ENCODE measurements at regions not wholly inside any gene's neighbourhood (a gene's known extent, or its start where the extent isn't known, plus 50 kb on each side); places are given as distances from the start of the nearest gene placed in this dataset.

- H3K4me3 ChIP-seq (replicated peaks; ENCODE audit: insufficient read depth, low read length) = no peak overlapping the region
- no peaks in the 10 kb centered on the region for H3K27me3 ChIP-seq (ENCODE audit: insufficient read depth, poor library complexity, severe bottlenecking)
- TF ChIP-seq, protein P1, sequence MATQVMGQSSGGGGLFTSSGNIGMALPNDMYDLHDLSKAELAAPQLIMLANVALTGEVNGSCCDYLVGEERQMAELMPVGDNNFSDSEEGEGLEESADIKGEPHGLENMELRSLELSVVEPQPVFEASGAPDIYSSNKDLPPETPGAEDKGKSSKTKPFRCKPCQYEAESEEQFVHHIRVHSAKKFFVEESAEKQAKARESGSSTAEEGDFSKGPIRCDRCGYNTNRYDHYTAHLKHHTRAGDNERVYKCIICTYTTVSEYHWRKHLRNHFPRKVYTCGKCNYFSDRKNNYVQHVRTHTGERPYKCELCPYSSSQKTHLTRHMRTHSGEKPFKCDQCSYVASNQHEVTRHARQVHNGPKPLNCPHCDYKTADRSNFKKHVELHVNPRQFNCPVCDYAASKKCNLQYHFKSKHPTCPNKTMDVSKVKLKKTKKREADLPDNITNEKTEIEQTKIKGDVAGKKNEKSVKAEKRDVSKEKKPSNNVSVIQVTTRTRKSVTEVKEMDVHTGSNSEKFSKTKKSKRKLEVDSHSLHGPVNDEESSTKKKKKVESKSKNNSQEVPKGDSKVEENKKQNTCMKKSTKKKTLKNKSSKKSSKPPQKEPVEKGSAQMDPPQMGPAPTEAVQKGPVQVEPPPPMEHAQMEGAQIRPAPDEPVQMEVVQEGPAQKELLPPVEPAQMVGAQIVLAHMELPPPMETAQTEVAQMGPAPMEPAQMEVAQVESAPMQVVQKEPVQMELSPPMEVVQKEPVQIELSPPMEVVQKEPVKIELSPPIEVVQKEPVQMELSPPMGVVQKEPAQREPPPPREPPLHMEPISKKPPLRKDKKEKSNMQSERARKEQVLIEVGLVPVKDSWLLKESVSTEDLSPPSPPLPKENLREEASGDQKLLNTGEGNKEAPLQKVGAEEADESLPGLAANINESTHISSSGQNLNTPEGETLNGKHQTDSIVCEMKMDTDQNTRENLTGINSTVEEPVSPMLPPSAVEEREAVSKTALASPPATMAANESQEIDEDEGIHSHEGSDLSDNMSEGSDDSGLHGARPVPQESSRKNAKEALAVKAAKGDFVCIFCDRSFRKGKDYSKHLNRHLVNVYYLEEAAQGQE (IDR thresholded peaks at IDR 0.05; ENCODE audit: insufficient replicate concordance, low read depth) = no peak
- no peak for TF ChIP-seq SPI1 (IDR thresholded peaks at IDR 0.05; ENCODE audit: borderline replicate concordance, low read depth)
- no peak for TF ChIP-seq CTCF (IDR thresholded peaks at IDR 0.05; ENCODE audit: insufficient read depth, low read length)
- no peak for TF ChIP-seq GABPA (IDR thresholded peaks at IDR 0.05; ENCODE audit: low read depth)
- no peak for TF ChIP-seq POLR2AphosphoS5 (IDR thresholded peaks at IDR 0.05; ENCODE audit: low read depth)
- H3K27ac ChIP-seq (replicated peaks) = no peak overlapping the region
- no peak for DNase-seq (ENCODE audit: low read depth in 1 of 2, low spot score in 1 of 2)
Measured at GRCh38 chr22:48353116-48353947, 1474.3 kb downstream of the BRD1 start.

GRCh38 chr22:48352086-48352911 lies 1475.4 kb downstream of the BRD1 start:
- no peak overlapping the region for H3K4me3 ChIP-seq (replicated peaks; ENCODE audit: insufficient read depth, low read length)
- H3K27ac ChIP-seq (replicated peaks) = no peak overlapping the region
- H3K27me3 ChIP-seq (ENCODE audit: insufficient read depth, poor library complexity, severe bottlenecking) = no peaks in the 10 kb centered on the region
- DNase-seq (ENCODE audit: low read depth in 1 of 2, low spot score in 1 of 2) = no peak
- TF ChIP-seq CTCF (IDR thresholded peaks at IDR 0.05; ENCODE audit: insufficient read depth, low read length) (no peak), SPI1 (IDR thresholded peaks at IDR 0.05; ENCODE audit: borderline replicate concordance, low read depth) (no peak), POLR2AphosphoS5 (IDR thresholded peaks at IDR 0.05; ENCODE audit: low read depth) (no peak), GABPA (IDR thresholded peaks at IDR 0.05; ENCODE audit: low read depth) (no peak)
- TF ChIP-seq, protein P1 (IDR thresholded peaks at IDR 0.05; ENCODE audit: insufficient replicate concordance, low read depth) = no peak

- DNase-seq (ENCODE audit: low read depth in 1 of 2, low spot score in 1 of 2) = no peak
- Histone ChIP-seq H3K27me3 (ENCODE audit: insufficient read depth, poor library complexity, severe bottlenecking) (no peaks in the 10 kb centered on the region), H3K4me3 (replicated peaks; ENCODE audit: insufficient read depth, low read length) (no peak overlapping the region), H3K27ac (replicated peaks) (no peak overlapping the region)
- TF ChIP-seq, protein P1 (IDR thresholded peaks at IDR 0.05; ENCODE audit: insufficient replicate concordance, low read depth) = no peak
- TF ChIP-seq CTCF (IDR thresholded peaks at IDR 0.05; ENCODE audit: insufficient read depth, low read length) (no peak), GABPA (IDR thresholded peaks at IDR 0.05; ENCODE audit: low read depth) (no peak), SPI1 (IDR thresholded peaks at IDR 0.05; ENCODE audit: borderline replicate concordance, low read depth) (no peak), POLR2AphosphoS5 (IDR thresholded peaks at IDR 0.05; ENCODE audit: low read depth) (no peak)
Measured at GRCh38 chr22:48351376-48352085, 1476.1 kb downstream of the BRD1 start.

Measured in HL-60 (cell line).